HepG2 (cell line): ENCODE measurements at regions not wholly inside any gene's neighbourhood (a gene's known extent, or its start where the extent isn't known, plus 50 kb on each side); places are given as distances from the start of the nearest gene placed in this dataset.

Experiments
- ATAC-seq: fragments of 200-7000 bp; cut with Tn5 transposase; 3 replicates; pipeline ENCODE4 v1.9.1; 2020; ENCODE audit warnings: mild to moderate bottlenecking, moderate library complexity
- BruUV-seq: library from RNA; stranded (reverse); fragments of 400-500 nt; replicated peaks from 2 replicates; lab custom pipeline; 2021; lab: Mats Ljungman, UMichigan
- CTCF ChIA-PET: fragments of 300-600 bp; formaldehyde crosslinking; extraction: SDS; loops from one replicate; lab custom pipeline; 2021; ENCODE audit warnings: low total read pairs, inconsistent platforms, low intra/inter-chr PET ratio; lab: Yijun Ruan, JAX
- POLR2A ChIA-PET: fragments of 350-600 bp; sonication (Branson Sonifier 250); formaldehyde crosslinking; loops from one replicate; lab custom pipeline; 2020; ENCODE audit warnings: antibody characterized with exemption, inconsistent platforms; lab: Yijun Ruan, JAX
- DNase-seq: peaks from one replicate; pipeline ENCODE4 v3.0.0-alpha.2; 2015; ENCODE audit warnings: low spot score
- FAIRE-seq: peaks from 3 replicates; lab custom pipeline; 2011; peaks lifted over from hg19 to GRCh38; lab: Jason Lieb, UNC
- H2AFZ ChIP-seq: one replicate; pipeline ENCODE4 v1.6.1; 2011; ENCODE audit warnings: low read length, inconsistent platforms
- H3K27ac ChIP-seq: fragments of 300-600 bp; 3 replicates; pipeline ENCODE4 v1.8.0; 2011; ENCODE audit warnings: mixed run types, mild to moderate bottlenecking, mixed read lengths, low read length, inconsistent platforms; ENCODE audit not compliant: insufficient read depth; ENCODE audit errors: extremely low read length
- H3K27me3 ChIP-seq, 2 experiments: fragments of 200-600 bp in 1 of 2; 2 replicates in 1 of 2; 3 replicates in 1 of 2; pipeline versions ENCODE4 v1.6.0 to v1.8.0; 2011; ENCODE audit warnings: low read length in 2 of 2, mild to moderate bottlenecking in 2 of 2, moderate library complexity in 2 of 2, inconsistent platforms in 1 of 2; ENCODE audit not compliant: insufficient read depth in 2 of 2, control insufficient read depth in 1 of 2
- H3K36me3 ChIP-seq, 2 experiments: fragments of 200-600 bp in 1 of 2; replicated peaks in 1 of 2; 2 replicates in 1 of 2; 3 replicates in 1 of 2; pipeline versions ENCODE4 v1.5.1 to v1.8.0; 2011; ENCODE audit warnings: low read length in 2 of 2, inconsistent platforms in 1 of 2; ENCODE audit not compliant: insufficient read depth in 2 of 2, control insufficient read depth in 1 of 2
- H3K4me1 ChIP-seq: 2 replicates; pipeline ENCODE4 v1.5.1; 2012; ENCODE audit warnings: low read length, inconsistent platforms; ENCODE audit not compliant: insufficient read depth
- H3K4me2 ChIP-seq: 2 replicates; pipeline ENCODE4 v1.6.0; 2011; ENCODE audit warnings: low read depth, low read length, inconsistent platforms
- H3K4me3 ChIP-seq, 3 experiments: fragments of 200-600 bp in 1 of 3; sonication (generic), shearing (Covaris generic) in 1 of 3; replicated peaks in 1 of 3; 2 replicates each; pipeline ENCODE4 v1.5.1; 2011 to 2016; ENCODE audit warnings: low read length in 3 of 3, inconsistent platforms in 2 of 3, low read depth in 2 of 3, mild to moderate bottlenecking in 2 of 3, control low read depth in 1 of 3, mixed read lengths in 1 of 3; ENCODE audit not compliant: insufficient read depth in 1 of 3
- H3K79me2 ChIP-seq: one replicate; pipeline ENCODE4 v1.6.1; 2011; ENCODE audit warnings: low read length, inconsistent platforms; ENCODE audit not compliant: insufficient read depth
- H3K9ac ChIP-seq: 2 replicates; pipeline ENCODE4 v1.6.0; 2011; ENCODE audit warnings: mild to moderate bottlenecking, low read depth, low read length, inconsistent platforms; ENCODE audit not compliant: insufficient read depth
- H3K9me3 ChIP-seq: 2 replicates; pipeline ENCODE4 v1.5.1; 2012; ENCODE audit warnings: mild to moderate bottlenecking, low read length
- H4K20me1 ChIP-seq: 2 replicates; pipeline ENCODE4 v1.6.0; 2011; ENCODE audit warnings: inconsistent platforms, mild to moderate bottlenecking, low read length, moderate library complexity; ENCODE audit not compliant: insufficient read depth
- BCLAF1 ChIP-seq: fragments of 450-650 bp; IDR thresholded peaks from 2 replicates; pipeline ENCODE4 v1.6.1; 2017; ENCODE audit warnings: mild to moderate bottlenecking
- NCOA2 ChIP-seq: sonication (generic); formaldehyde crosslinking; IDR thresholded peaks from 2 replicates; pipeline ENCODE4 v1.8.0; 2022; ENCODE audit warnings: inconsistent platforms
- NKX3-1 ChIP-seq: sonication (generic); formaldehyde crosslinking; IDR thresholded peaks from 2 replicates; pipeline ENCODE4 v1.5.0; 2020; ENCODE audit warnings: missing genetic modification reagents
- NR2F1 ChIP-seq, 2 experiments: fragments of 450-650 bp in 1 of 2; formaldehyde crosslinking in 1 of 2; IDR thresholded peaks; 2 replicates each; pipeline versions ENCODE4 v1.5.0 to v1.6.1; 2016 to 2020; ENCODE audit warnings: mild to moderate bottlenecking in 1 of 2, missing compliant biosample characterization in 1 of 2, missing genetic modification reagents in 1 of 2, moderate library complexity in 1 of 2
- PRDM15 ChIP-seq: sonication (generic); formaldehyde crosslinking; IDR thresholded peaks from 2 replicates; pipeline ENCODE4 v1.4.0; 2020; ENCODE audit warnings: missing genetic modification reagents
- SKI ChIP-seq: fragments of 450-650 bp; IDR thresholded peaks from one replicate; pipeline ENCODE4 v1.6.1; 2018; ENCODE audit warnings: mild to moderate bottlenecking; ENCODE audit not compliant: partially characterized antibody
- TOE1 ChIP-seq: sonication (generic); formaldehyde crosslinking; IDR thresholded peaks from 2 replicates; pipeline ENCODE4 v1.4.0; 2020; ENCODE audit warnings: mild to moderate bottlenecking, missing genetic modification reagents
- ZBTB44 ChIP-seq: sonication (generic); formaldehyde crosslinking; IDR thresholded peaks from 2 replicates; pipeline ENCODE4 v1.4.0; 2020; ENCODE audit warnings: missing genetic modification reagents
- ZEB1 ChIP-seq: IDR thresholded peaks from 2 replicates; pipeline ENCODE4 v1.6.1; 2012; ENCODE audit warnings: mild to moderate bottlenecking, low read depth, inconsistent platforms; ENCODE audit not compliant: insufficient replicate concordance
- ZNF737 ChIP-seq: sonication (generic); formaldehyde crosslinking; IDR thresholded peaks from 2 replicates; pipeline ENCODE4 v1.5.0; 2020; ENCODE audit warnings: missing genetic modification reagents, mild to moderate bottlenecking, borderline replicate concordance
- ZNF746 ChIP-seq: sonication (generic); formaldehyde crosslinking; IDR thresholded peaks from 2 replicates; pipeline ENCODE4 v1.8.0; 2022; ENCODE audit warnings: mild to moderate bottlenecking, missing genetic modification reagents
- WGBS: methylation state at CpG from one replicate; pipeline ENCODE4 v1.1.6; 2017; ENCODE audit warnings: low lambda C conversion rate; 5-methylcytosine and 5-hydroxymethylcytosine counted together
- in situ Hi-C: cut with HindIII; loops from 2 replicates; pipeline ENCODE4 v1.10.0; 2017; ENCODE audit warnings: low pct_unique_long_range_greater_than_20kb; ENCODE audit not compliant: extremely low pct_ligation_motif_present
- intact Hi-C: fragments of 100-400 bp; cut with micrococcal nuclease; formaldehyde crosslinking; loops from one replicate; pipeline ENCODE4 v1.10.0; 2022; ENCODE audit not compliant: unreplicated experiment
- TF ChIP-seq, protein P1 (sequence below): sonication (generic); formaldehyde crosslinking; IDR thresholded peaks from 2 replicates; pipeline ENCODE4 v1.4.0; 2020; ENCODE audit warnings: missing genetic modification reagents
- TF ChIP-seq, protein P2 (sequence below): conservative IDR thresholded peaks from 2 replicates; pipeline ENCODE4 v1.6.1; 2018; ENCODE audit warnings: missing genetic modification reagents

- DNase-seq (no peak), ATAC-seq (no peak), FAIRE-seq (no peak)
- intact Hi-C loops (no loop called here), in situ Hi-C loops (no loop called here)
- BruUV-seq = no TSS peak
- no peak overlapping the region for H3K4me2 ChIP-seq
- 0% methylated on average over 2 of the region's 2 CpGs for WGBS
- H2AFZ ChIP-seq = no peak overlapping the region
- no peaks in the 10 kb centered on the region for H3K79me2 ChIP-seq
- no peak overlapping the region for H3K4me3 ChIP-seq
- no peaks in the 10 kb centered on the region for H3K36me3 ChIP-seq
- no peaks in the 10 kb centered on the region for H4K20me1 ChIP-seq
- H3K9ac ChIP-seq = no peak overlapping the region
- ChIA-PET CTCF (no interaction called here), POLR2A (no interaction called here)
- H3K4me1 ChIP-seq = no peaks in the 10 kb centered on the region
- no peak overlapping the region for H3K27ac ChIP-seq
- H3K27me3 ChIP-seq = no peaks in the 10 kb centered on the region
- 0 out of 2 replicates have a peak, but pooled peaks cover 6% of the 10 kb centered on the region for H3K9me3 ChIP-seq
- TF ChIP-seq SKI (no peak), NCOA2 (CRISPR knock-in tag) (no peak), ZEB1 (no peak), NKX3-1 (CRISPR knock-in tag) (no peak), ZNF746 (no peak), BCLAF1 (no peak), ZNF737 (CRISPR knock-in tag) (no peak), TOE1 (no peak), ZBTB44 (CRISPR knock-in tag) (no peak), NR2F1 (CRISPR knock-in tag; IDR thresholded peaks at IDR 0.05) (no peak), PRDM15 (CRISPR knock-in tag) (no peak)
- TF ChIP-seq, protein P1, sequence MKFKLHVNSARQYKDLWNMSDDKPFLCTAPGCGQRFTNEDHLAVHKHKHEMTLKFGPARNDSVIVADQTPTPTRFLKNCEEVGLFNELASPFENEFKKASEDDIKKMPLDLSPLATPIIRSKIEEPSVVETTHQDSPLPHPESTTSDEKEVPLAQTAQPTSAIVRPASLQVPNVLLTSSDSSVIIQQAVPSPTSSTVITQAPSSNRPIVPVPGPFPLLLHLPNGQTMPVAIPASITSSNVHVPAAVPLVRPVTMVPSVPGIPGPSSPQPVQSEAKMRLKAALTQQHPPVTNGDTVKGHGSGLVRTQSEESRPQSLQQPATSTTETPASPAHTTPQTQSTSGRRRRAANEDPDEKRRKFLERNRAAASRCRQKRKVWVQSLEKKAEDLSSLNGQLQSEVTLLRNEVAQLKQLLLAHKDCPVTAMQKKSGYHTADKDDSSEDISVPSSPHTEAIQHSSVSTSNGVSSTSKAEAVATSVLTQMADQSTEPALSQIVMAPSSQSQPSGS (CRISPR knock-in tag) = no peak
- TF ChIP-seq, protein P2, sequence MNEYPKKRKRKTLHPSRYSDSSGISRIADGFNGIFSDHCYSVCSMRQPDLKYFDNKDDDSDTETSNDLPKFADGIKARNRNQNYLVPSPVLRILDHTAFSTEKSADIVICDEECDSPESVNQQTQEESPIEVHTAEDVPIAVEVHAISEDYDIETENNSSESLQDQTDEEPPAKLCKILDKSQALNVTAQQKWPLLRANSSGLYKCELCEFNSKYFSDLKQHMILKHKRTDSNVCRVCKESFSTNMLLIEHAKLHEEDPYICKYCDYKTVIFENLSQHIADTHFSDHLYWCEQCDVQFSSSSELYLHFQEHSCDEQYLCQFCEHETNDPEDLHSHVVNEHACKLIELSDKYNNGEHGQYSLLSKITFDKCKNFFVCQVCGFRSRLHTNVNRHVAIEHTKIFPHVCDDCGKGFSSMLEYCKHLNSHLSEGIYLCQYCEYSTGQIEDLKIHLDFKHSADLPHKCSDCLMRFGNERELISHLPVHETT (CRISPR knock-in tag) = no peak
These were observed 474.0 kb upstream of the OLFM3 start for GRCh38 chr1:102470767-102471166.
